ENCODE measurements at regions not wholly inside any gene's neighbourhood (a gene's known extent, or its start where the extent isn't known, plus 50 kb on each side); places are given as distances from the start of the nearest gene placed in this dataset.
"Not testable (repeated sequence)": the region's sequence is repeated elsewhere in the genome, so short reads cannot be mapped to it uniquely, and the experiment has no call there.

DNA sequence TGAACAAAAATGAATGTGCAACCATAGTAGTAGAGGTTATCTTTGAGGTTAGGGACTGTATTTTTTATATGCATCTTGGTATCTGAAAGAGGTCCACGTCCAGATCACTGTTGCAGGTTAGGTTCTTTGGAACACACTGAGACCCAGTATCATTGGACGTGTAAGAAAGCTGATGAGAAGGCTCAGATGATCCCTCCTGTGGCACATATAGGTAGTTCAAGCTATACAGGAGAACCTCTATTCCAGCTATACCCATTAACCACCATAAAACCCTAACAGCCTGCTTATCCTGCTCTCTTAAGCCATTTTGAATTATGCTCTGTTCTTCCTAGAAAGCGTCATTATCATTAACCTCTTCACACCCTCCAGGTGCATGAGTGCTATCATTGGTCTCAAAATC is 930.7 kb upstream of the HS3ST1 start:
- TF ChIP-seq, protein P1, sequence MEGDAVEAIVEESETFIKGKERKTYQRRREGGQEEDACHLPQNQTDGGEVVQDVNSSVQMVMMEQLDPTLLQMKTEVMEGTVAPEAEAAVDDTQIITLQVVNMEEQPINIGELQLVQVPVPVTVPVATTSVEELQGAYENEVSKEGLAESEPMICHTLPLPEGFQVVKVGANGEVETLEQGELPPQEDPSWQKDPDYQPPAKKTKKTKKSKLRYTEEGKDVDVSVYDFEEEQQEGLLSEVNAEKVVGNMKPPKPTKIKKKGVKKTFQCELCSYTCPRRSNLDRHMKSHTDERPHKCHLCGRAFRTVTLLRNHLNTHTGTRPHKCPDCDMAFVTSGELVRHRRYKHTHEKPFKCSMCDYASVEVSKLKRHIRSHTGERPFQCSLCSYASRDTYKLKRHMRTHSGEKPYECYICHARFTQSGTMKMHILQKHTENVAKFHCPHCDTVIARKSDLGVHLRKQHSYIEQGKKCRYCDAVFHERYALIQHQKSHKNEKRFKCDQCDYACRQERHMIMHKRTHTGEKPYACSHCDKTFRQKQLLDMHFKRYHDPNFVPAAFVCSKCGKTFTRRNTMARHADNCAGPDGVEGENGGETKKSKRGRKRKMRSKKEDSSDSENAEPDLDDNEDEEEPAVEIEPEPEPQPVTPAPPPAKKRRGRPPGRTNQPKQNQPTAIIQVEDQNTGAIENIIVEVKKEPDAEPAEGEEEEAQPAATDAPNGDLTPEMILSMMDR (conservative IDR thresholded peaks at IDR 0.05; ENCODE audit: low read depth, low read length): no peak
- DNase-seq (ENCODE audit: low read depth): no peak
- H3K4me3 ChIP-seq (ENCODE audit: low read depth, low read length): no peak overlapping the region

DNA sequence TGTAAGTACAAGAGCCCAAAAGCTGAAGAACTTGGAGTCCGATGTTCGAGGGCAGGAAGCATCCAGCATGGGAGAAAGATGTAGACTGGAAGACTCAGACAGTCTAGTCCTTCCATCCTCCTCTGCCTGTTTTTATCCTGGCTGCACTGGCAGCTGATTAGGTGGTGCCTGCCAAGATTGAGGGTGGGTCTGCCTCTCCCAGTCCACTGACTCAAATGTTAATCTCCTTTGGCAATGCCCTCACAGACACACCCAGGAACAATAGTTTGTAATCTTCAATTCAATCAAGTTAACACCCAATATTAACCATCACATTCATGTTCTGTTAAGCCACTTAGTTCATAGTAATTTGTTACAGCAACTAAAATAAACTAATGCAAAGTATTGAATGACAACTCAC is 904.4 kb upstream of the HS3ST1 start:
- not testable (repeated sequence) for H3K4me3 ChIP-seq (ENCODE audit: low read depth, low read length); DNase-seq (ENCODE audit: low read depth)

DNA sequence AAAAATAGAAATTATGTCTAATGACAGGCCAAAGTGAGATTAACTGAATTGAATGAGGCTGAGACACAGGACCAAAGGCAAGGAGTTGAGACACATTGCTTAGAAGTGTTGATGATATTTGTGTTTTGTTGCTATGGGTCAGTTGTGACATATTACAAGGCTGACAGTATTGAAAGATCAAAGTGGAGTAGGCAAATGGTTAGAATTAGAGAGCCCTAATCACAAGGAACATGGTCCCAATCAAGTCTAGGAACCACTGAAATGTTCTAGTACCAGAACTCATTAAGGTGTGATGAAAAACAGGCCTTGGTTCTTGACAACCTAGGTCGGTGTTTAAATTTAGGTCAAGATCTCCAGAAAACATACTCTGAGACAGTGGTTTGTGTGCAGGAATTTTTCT is 896.3 kb upstream of the HS3ST1 start:
- no peak for DNase-seq (ENCODE audit: low read depth)
- no peak overlapping the region for H3K4me3 ChIP-seq (ENCODE audit: low read depth, low read length)
- TF ChIP-seq, protein P1 (conservative IDR thresholded peaks at IDR 0.05; ENCODE audit: low read depth, low read length): no peak

DNA sequence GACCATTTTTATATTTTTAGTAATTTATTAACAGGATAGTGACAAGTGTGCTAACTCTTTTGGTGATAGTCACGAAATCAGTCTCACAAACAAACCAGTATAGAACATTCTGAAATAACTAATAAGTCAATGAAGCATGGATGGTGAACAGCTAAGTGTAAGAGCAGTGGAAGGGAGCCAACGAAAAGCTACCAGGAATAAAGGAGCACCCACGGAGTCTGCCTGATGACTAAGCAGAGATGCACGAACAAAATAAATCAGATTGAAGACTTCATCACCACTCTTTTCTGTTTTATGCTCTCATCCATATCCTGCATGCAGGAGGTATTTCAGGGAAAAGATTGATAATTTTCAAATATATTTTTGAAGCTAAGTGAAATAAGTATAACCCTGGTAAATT is 891.1 kb upstream of the HS3ST1 start:
- DNase-seq (ENCODE audit: low read depth): no peak
- TF ChIP-seq, protein P1 (conservative IDR thresholded peaks at IDR 0.05; ENCODE audit: low read depth, low read length): no peak
- H3K4me3 ChIP-seq (ENCODE audit: low read depth, low read length): no peak overlapping the region

DNA sequence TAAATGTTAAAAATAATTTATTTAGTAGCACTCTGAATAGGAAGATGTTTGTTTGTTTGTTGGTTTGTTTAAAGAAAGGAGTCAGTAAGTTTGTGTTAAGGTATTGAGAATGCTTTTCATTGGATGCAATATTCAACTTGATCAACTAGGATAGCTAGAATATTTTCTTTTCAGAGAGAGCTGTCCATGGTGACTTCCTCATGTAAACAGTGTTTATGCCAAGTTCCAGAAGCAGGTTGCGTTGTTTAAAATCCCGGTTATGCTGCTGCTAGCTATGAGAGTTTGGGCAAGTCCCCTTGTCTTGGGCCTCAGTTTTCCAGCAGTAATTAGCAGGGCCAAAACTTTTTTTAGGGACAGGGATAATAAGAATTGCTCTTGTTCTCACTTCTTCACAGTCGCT is 876.2 kb upstream of the HS3ST1 start:
- TF ChIP-seq, protein P1 (conservative IDR thresholded peaks at IDR 0.05; ENCODE audit: low read depth, low read length): no peak
- no peak for DNase-seq (ENCODE audit: low read depth)
- no peak overlapping the region for H3K4me3 ChIP-seq (ENCODE audit: low read depth, low read length)

DNA sequence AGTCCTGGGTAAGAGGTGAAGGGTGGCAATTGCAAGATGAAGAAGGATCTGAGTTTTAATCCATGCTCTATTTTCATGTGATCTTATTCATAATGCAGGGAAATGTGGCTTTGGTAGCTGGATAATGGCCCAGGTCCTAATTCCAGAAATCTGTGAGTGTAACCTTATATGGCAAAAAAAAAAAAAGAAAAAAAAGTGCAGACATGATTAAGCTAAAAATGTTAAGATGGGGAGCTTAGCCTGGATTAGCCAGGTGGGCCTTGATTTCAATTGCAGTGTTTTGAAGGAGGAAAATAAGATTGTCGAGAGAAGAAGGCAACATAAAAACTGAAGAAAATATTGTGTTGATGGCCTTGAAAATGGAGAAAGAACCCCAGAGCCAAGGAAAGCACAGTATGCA is 867.7 kb upstream of the HS3ST1 start:
- DNase-seq (ENCODE audit: low read depth): no peak
- H3K4me3 ChIP-seq (ENCODE audit: low read depth, low read length): no peak overlapping the region
- TF ChIP-seq, protein P1 (conservative IDR thresholded peaks at IDR 0.05; ENCODE audit: low read depth, low read length): no peak

DNA sequence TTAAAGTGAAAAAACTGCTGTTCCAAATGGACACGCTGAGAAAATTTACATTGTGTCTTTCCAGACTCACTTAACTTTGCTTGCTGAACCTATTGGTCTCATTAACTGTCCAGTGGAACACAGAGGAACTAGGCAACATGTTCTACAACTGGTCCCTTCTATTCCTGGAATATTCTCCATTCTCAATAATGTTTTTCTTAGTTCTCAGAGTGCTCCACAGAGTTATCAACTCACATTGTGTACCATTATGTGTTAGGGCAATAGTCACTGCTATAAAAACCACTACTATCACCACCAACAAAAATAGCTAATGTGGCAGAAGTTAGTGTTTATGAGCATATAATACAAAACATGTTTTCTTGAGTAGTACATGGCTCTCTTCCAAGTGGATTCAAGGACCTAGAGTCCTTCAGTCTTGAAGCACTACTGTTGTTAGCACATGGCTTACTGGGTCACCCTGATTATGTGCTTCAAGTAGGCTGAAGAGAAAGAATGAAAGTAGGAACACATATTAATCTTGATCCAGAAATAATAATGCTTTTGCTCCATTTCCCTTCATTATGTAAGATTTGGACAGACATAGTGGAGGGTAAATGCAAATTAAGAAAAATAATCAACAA is 865.3 kb upstream of the HS3ST1 start:
- no peak overlapping the region for H3K4me3 ChIP-seq (ENCODE audit: low read depth, low read length)
- TF ChIP-seq, protein P1 (conservative IDR thresholded peaks at IDR 0.05; ENCODE audit: low read depth, low read length): no peak
- no peak for DNase-seq (ENCODE audit: low read depth)
